GM18499 (cell line): ENCODE measurements at regions not wholly inside any gene's neighbourhood (a gene's known extent, or its start where the extent isn't known, plus 50 kb on each side); places are given as distances from the start of the nearest gene placed in this dataset.

Experiments used
- ATAC-seq: cut with Tn5 transposase; IDR thresholded peaks from one replicate; pipeline ENCODE4 v1.9.1; 2021; ENCODE audit warnings: moderate number of reproducible peaks; ENCODE audit not compliant: insufficient read depth, unreplicated experiment

DNA sequence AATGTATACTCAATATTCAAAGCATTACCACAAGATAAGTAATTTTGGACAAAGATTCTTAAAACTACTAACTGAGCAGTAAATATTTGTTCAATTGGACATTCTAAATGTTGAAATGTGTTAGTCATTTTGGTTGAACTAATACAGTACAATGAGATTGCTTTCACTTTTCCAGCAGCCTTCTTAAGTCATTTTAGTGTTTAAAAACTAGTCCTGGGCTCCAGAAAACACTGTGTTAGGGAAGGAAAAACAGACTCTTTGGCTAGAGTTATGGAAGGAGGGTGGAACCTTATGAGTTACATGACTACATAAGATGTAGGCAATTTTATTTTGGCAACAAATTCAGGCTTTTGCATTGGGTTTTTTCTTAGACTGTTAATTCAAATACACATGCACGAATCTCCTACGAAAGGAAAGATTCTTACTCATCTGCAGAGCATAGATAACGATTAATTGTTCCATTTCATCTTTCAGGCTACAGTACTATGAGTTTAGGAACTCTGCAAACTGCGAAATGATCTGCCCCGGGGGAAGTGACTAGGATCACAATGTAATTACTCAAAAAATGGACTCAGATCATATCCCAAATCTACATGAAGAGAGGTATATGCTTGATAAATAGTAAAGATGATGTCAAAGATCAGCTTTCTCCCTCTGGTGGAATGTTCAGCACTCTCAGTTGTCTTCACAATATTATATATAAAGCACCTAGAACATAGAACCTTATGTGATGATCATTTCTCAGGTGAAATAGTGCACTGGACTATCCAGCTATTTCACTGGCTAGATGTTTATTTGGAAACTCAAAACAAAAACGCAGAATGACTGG is 492.8 kb upstream of the MDFIC2 start:
- no peak for ATAC-seq

DNA sequence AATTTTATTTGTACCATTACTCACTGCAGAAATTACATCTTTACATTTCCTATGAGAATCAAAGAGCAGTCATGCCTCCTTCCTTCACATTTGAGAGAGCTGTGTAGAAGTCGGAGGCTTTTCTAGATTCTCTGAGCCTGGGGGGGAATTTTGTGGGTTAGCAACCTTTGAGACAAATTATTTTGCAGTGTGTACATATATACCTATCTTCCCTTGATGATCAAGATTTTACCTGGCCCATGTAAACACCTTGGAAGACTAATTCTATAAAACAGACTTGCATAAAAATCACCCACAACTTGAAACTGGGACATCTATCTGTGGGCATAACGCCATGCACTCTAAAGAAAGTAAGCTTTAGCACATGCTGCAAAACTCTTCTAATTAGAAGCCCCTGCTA is 491.5 kb upstream of the MDFIC2 start:
- ATAC-seq: no peak

DNA sequence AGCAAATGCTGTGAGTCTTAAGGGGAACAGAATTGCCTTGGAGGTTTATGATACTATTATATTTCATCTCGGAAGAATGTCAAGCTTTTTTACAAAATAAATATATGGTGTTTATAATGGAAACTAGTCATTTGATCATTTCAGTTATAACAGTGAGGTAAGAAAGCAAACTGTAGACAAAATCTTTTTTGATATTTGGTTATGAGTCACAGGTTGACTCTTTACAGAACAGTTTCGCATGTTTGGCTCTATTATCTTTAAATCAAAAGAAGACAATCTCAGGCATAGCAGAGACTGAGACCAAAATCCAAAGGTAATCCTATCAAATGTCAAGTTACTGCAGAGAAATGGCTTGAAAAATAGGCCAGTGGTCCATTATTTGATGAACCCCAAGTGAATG is 490.9 kb upstream of the MDFIC2 start:
- no peak for ATAC-seq

DNA sequence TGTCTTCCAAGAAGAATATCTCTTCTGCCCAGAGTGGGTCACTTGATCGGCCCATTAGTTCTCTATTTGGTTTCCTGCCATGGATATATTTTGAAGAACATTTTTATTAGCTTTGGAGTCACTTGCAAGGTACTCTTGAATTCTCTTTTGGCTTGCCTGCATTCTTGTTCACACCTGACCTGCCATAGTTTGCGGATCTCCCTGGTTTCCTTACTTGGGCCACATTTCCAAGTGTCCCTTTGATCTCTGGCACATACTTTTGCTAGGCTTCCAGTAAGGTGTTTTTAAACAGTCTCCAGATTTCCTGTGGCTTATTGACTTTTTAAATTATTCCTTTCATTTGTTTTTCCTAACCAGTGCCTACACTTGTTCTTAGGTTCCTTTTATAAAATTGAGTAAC is 488.5 kb upstream of the MDFIC2 start:
- ATAC-seq: no peak

DNA sequence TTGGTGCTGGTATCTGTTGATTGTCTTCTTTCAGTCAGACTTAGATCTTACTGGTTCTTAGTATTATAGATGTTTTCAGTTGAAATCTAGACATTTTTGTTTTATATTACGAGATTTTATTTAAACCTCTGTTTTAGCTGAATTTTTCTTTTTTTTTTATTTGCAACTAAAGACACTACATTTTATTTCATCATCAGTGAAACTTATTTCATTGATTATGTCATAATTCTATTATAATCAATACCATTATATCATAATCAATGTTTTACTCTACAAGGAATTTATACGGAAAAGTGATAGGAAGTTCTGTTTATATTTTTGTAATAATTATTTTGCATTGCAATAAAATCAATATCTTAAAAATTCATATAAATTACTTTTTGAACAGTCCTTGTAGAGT is 477.4 kb upstream of the MDFIC2 start:
- ATAC-seq: no peak

DNA sequence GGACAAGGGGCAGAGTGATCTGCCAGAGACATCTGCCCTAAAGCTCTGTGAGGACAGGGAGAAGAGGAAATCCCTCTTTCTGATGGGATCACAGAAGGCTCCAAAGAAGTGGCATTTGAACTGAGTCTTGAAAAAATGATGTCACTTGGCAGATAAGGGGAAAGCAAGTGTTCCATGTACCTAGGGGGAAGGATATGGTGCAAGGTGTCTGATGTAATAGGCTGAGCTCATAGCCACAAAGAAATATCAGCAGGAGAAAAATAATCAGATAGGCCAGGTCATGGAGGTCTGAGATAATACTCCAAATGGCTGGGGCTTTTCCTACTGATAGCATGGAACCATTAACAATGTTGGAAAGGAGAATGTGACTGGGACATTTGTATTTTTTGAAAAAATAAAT is 468.4 kb upstream of the MDFIC2 start:
- no peak for ATAC-seq

DNA sequence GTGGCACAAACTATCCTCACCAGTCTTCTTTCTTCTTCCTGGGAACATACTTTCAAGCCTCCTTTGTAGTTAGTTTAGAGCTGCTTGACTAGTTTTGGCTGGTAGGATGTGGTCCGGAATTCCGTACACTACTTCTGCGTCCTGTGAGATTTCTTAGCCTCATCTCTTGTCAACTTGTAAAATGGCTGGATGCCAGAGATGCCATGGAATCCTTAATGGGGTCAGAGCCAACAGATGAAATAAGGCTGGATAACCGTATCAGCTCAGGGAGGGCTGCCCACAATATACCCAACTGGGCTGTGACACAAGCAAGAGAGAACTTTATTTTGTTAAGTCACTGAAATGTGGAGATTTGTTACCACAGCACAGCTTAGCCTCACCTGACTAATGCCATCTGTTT is 466.9 kb upstream of the MDFIC2 start:
- no peak for ATAC-seq

DNA sequence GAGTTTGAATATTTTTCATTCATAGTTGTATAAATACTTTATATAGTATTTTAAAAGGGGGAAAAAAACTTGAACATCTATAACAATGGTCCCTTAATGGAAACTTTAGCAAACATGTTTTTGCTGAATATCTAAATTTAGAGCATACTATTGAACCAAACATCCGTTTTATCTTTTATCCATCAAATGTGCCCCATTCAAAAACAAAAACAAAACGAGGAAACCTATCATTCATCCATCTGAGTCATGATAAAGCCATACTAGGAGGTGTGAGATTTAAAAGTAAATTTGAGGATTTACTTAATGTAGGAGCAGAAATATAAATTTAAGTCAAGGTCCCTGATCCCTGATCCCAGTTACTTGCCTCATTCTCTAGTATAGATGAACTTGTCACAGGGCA is 463.6 kb upstream of the MDFIC2 start:
- ATAC-seq: no peak

DNA sequence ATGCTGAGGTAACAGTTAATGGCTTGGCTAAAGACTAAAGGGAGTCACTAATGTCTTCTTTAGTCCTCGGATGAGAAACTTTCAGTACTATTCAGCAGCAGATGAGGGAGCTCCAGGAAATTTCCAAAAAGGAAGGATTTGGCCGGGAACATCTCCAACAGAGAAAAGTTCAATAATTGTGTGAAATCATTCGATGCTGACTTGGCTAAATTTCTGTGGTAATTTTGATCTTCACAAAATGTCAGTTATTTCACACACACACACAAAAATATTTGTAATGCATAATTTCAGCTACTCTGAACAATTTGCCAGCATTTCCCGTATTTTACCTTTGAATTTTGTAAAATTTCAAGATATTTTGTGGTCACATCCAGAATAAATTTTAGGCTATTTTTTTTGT is 462.8 kb upstream of the MDFIC2 start:
- ATAC-seq: no peak

DNA sequence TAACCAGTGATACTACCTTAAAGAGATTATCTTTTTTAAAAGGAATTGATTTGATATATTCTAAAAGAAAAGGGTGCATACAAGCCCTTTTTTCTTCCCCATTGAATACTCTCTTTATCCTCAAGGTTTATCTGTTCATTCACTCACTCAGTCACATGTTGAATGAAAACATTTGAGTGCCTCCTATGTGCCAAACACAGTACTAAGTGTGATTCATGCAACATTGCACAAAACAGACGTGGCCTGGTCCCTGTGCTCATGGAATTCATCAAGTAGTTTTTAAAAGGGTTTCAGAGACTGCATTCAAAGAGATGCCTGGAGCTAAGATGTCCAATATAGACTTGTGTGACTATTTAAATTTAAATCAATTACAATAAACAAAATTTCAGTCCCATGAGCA is 462.2 kb upstream of the MDFIC2 start:
- no peak for ATAC-seq

DNA sequence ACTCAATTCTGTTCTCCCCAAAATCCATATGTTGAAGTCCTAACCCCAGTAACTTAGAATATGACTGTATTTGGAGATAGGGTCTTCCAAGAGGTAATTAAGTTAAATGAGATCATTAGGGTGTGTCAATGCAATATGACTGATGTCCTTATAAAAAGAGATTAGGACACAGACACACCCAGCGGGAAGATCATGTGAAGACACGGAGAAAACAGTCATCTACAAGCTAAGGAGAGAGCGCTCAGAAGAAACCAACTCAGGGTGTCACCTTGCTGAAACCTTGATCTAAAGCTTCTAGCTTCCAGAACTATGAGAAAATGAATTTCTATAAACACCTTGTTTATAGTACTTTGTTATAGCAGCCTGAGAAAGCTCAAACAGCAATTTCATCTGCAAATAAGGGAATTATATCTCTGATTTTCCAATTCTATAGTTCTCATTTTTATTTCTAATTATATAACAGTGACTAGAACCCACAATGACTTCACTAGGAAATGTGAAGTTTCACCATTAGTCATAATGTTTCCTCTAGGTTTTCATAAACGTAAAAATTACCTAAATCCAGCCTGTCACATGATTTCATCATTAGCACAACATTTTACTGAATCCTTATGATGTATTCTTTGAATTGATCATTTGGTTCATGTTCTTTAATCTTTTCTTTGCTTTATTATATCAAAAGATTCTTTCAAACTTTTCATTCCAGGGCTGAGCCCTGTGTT is 459.1 kb upstream of the MDFIC2 start:
- peak; percentile 86 for ATAC-seq

DNA sequence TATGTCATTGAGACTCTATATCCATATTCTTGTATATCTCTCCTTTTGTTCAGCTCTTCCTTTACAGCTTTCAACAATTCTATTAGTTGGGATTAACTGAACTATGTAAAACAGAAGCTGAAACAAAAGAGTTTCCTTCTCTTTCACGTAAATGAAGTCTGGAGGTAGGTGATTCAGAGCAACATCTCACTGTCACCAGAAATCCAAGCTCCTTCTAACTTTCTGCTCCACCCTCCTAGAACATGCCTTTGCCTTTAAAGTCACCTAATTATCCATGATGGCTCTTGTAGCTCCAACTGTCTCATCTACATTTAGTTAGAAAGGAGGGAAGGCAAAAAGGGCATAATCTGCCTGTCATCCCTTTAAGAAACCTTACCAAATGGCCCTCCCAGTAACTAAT is 458.2 kb upstream of the MDFIC2 start:
- no peak for ATAC-seq

DNA sequence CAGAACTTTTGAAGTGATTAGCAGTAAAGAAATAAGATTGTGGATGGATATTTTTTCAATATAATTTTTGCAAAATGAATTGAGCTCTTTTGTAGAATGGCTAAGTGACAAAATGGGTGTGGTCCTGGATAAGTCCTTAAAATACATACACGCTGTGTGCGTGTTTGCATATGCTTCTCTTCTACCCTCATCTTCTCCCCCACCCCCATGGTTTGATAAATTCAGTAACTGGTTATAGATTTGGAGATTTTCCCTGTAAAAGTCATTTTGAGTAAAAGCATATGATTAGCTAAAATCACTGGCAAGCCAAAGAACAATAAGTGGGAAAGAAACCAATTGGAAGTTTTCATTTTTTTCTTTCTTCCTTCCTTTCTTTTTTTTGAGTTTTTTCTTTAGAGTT is 453.9 kb upstream of the MDFIC2 start:
- ATAC-seq: no peak

DNA sequence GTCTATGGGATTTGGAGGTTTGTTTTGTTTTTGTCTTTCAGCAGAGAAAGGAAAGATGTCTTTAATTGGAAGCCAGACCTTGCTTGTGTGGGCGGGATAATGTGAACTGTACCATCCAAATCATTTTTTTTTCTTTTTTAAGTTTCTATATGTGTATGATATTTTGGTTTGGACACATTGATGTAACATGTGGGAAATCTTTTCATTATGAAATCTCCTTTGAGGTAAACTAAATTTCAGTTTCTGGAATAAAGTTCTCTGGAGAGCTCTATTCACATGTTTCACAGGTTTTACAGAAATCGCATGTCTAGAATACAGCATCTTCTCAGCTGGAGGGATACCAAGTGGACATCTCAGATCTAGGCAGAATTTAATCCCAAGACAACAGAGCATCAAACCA is 451.5 kb upstream of the MDFIC2 start:
- no peak for ATAC-seq

DNA sequence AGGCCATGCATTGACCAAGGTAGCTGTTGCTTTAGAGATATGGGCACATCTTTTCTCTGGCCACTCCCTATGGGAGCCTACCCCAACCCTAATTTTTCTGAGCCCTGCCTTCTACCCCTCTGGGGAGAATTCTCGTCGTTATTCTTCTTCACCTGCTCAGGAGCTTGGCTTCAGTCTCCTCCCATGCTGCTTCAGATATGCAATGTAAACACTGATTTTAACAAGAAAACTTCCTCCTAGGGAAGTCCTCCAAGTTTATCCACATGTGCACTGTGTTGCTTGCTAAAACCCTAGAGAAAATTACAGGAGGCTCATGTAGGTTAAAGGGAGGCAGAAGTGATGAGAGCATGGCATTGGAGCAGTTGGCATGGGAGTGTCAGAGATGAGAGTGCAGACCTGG is 445.2 kb upstream of the MDFIC2 start:
- no peak for ATAC-seq

DNA sequence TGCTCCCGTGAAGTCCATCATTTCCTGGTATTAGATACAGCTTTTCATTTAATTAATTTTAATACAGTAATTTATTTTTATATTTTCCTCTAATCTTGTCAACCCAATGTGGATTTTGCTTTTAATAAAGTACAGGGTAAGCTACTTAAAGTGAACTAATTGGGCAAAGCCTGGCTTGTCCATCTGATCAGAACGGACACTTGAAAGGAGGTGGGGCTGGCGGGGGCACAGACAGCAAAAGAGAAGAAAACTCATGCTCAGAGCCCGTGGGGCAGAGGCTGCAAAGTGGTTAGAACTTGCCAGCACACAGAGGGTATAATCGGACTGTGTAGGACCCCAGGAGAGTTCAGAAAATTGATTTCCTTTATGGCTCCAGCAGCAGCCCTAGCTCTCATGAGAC is 443.1 kb upstream of the MDFIC2 start:
- ATAC-seq: no peak

DNA sequence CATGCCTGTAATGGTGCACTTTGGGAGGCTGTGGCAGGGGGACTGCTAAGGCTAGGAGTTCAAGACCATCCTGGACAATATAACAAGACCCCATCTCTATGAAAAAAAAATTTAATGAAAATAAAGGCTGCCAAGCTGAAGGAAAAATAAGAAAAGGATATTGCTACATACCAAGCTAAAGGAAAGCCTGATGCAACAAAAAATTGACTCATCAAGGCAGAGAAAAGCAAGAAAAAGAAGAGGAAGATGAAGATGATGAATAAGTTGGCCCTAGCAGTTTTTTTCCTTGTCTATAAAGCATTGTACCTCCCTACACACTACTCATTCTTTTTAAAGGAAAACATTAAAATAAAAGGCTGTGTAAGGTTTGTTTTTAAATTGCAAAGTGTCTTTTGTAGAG is 441.9 kb upstream of the MDFIC2 start:
- no peak for ATAC-seq

DNA sequence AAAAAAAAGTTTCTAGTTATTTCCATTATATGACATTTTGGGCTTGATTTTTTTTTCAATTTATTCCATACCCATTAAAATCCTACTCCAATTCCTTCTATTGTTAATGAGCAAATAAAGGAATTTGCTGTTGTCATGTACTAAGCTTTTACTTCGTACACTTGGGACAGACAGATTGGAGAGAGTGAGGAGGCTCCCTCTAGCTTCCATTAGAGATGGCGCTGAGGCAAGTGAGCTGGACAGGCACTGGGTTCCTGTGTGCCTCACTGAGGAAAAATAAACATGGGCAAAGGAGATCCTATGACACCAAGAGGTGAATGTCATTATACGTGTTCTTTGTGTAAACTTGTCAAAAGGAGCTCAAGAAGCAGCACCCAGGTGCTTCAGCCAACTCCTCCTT is 441.1 kb upstream of the MDFIC2 start:
- no peak for ATAC-seq

DNA sequence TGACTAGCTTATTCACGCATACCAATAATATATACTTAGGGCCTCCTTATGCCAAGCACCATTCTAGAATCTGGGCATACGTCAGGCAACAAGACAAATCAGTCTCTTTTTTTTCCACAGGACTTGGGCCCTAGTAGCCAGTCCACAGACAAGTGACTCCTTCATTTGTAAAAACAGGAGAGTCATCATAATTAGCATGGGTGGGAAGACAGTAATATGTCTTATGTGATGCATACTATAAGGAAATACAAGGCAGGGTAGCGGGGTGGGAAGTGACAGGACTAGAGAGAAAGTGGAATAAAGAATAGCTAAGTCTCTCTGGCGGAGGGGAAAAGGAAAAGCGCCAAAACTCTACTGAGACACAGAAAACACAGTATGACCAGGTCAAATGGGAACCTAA is 439.6 kb upstream of the MDFIC2 start:
- no peak for ATAC-seq

DNA sequence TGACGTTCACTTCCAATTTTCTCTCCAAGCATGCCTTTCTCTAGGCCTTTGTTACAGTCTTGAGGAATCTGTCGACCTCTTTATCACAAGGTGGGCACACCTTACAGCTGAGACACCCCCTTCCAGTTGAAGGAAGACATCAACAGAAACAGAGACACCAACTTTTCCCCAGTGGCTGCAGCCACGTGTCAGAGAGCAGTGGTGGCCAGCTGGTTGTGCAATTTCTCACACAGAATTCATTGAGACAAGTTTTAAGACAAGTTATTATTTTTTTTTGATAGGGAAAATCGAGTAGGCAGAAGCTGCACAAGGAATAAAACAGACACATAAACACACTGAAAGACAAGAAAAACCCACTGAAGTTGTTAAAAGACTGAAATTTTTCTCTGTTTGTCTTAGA is 436.7 kb upstream of the MDFIC2 start:
- no peak for ATAC-seq

DNA sequence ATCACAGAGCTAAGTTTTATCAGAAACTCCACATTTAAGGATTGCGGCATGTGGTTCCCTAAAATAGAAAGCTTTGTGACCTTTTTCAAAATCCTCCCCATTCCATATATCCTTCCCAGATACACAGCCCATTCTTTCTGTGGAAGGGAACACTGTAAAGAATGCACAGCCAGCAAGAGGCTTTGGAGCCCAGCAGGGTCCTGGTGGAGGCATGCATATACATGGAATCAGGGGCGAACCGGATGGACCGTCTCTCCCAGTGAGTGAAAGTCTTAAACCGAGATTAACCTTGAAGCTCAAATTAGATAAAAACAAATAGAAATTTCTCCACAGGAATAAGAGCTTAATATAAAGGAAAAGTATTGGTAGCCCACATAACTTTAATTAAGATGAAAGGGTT is 436.2 kb upstream of the MDFIC2 start:
- ATAC-seq: no peak

DNA sequence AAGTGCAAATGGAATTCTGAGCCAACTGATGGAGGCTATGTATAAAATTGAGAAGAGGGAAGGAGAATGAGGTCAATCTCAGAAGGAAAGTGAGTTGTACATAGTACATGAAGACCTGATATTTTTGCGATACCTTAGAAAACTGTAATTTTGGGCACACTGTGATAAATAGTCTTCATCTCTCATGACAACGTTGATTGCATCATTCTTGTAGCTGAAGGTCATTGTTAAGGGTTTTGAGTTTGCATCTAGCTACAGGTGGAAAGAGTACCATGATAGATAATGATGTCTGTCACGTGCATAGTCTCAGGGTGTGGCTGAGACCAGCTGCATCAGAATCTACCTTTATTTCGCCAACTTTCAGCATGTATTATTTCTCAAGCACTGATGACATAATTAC is 435.4 kb upstream of the MDFIC2 start:
- ATAC-seq: no peak
